Uterus (tissue), 3 donors: ENCODE measurements at regions not wholly inside any gene's neighbourhood (a gene's known extent, or its start where the extent isn't known, plus 50 kb on each side); places are given as distances from the start of the nearest gene placed in this dataset.

Experiments
- DNase-seq, 2 donors: peaks; one replicate each; pipeline ENCODE4 v3.0.0-alpha.2; 2019 to 2020
- H3K27ac ChIP-seq, 2 donors: fragments of 200-600 bp; sonication (generic); 1 replicate in 1 of 2; 2 replicates in 1 of 2; pipeline ENCODE4 v1.5.1; 2016 to 2018
- H3K27me3 ChIP-seq, 2 donors: fragments of 200-600 bp; sonication (generic); one replicate each; pipeline ENCODE4 v1.5.1; 2018 to 2019; ENCODE audit warnings: control low read depth in 1 of 2
- H3K36me3 ChIP-seq, 2 donors: fragments of 200-600 bp; sonication (generic); one replicate each; pipeline ENCODE4 v1.5.1; 2019; ENCODE audit warnings: control low read depth in 1 of 2
- H3K4me1 ChIP-seq, 2 donors: fragments of 200-600 bp; sonication (generic); one replicate each; pipeline ENCODE4 v1.5.1; 2018 to 2019; ENCODE audit warnings: control low read depth in 1 of 2
- H3K4me3 ChIP-seq, 2 donors: fragments of 200-600 bp; sonication (generic); 1 replicate in 1 of 2; 2 replicates in 1 of 2; pipeline ENCODE4 v1.5.1; 2018 to 2019; ENCODE audit warnings: mild to moderate bottlenecking in 1 of 2
- H3K9me3 ChIP-seq, 2 donors: fragments of 200-600 bp; sonication (generic); one replicate each; pipeline ENCODE4 v1.5.1; 2019; ENCODE audit warnings: control low read depth in 1 of 2
- CTCF ChIP-seq, 4 experiments: fragments of 200-600 bp in 2 of 4; fragments of 450-650 bp in 2 of 4; sonication (generic) in 2 of 4; IDR thresholded peaks; one replicate each; pipeline ENCODE4 v1.5.1; 2016 to 2019; ENCODE audit warnings: antibody characterized with exemption in 4 of 4, mild to moderate bottlenecking in 2 of 4, moderate library complexity in 1 of 4
- POLR2A ChIP-seq, 2 donors: fragments of 450-650 bp; IDR thresholded peaks; one replicate each; pipeline ENCODE4 v1.6.1; 2016; ENCODE audit warnings: antibody characterized with exemption in 2 of 2, mild to moderate bottlenecking in 1 of 2, moderate library complexity in 1 of 2
- intact Hi-C: fragments of 100-400 bp; cut with DNase I; formaldehyde crosslinking; loops from one replicate; pipeline ENCODE4 v1.15.1; 2023; ENCODE audit warnings: low total_unique reads
- donor health status: DM: yes; HTN: yes; CAD: no.

- H3K27me3 ChIP-seq = no peaks in the 10 kb centered on the region
- H3K27ac ChIP-seq = no peak overlapping the region
- no peaks in the 10 kb centered on the region for H3K9me3 ChIP-seq
- no peak for DNase-seq
- intact Hi-C loops = no loop called here
- H3K4me3 ChIP-seq = no peak overlapping the region
- H3K4me1 ChIP-seq = no peaks in the 10 kb centered on the region
- H3K36me3 ChIP-seq = no peaks in the 10 kb centered on the region
- no peak for TF ChIP-seq POLR2A (IDR thresholded peaks at IDR 0.05)
Measured at GRCh38 chr5:158364367-158364766, 505.4 kb upstream of the CLINT1 start.

GRCh38 chr5:158354958-158355357, 496.0 kb upstream of the CLINT1 start:
- Histone ChIP-seq H3K27ac (no peak overlapping the region), H3K4me3 (no peak overlapping the region), H3K27me3 (no peaks in the 10 kb centered on the region), H3K4me1 (no peaks in the 10 kb centered on the region), H3K9me3 (no peaks in the 10 kb centered on the region), H3K36me3 (no peaks in the 10 kb centered on the region)
- intact Hi-C loops = no loop called here
- TF ChIP-seq CTCF (IDR thresholded peaks at IDR 0.05) (no peak), POLR2A (IDR thresholded peaks at IDR 0.05) (no peak)
- no peak for DNase-seq

GRCh38 chr5:158351485-158352125, 492.7 kb upstream of the CLINT1 start:
- no peak for DNase-seq
- intact Hi-C loops = no loop called here
- no peaks in the 10 kb centered on the region for H3K27me3 ChIP-seq
- H3K4me3 ChIP-seq = no peak overlapping the region
- H3K36me3 ChIP-seq = no peaks in the 10 kb centered on the region
- no peak for TF ChIP-seq POLR2A (IDR thresholded peaks at IDR 0.05)
- no peak for TF ChIP-seq CTCF (IDR thresholded peaks at IDR 0.05)
- no peaks in the 10 kb centered on the region for H3K4me1 ChIP-seq
- H3K9me3 ChIP-seq = no peaks in the 10 kb centered on the region
- H3K27ac ChIP-seq = no peak overlapping the region

- Histone ChIP-seq H3K4me1 (no peaks in the 10 kb centered on the region), H3K36me3 (no peaks in the 10 kb centered on the region), H3K4me3 (no peak overlapping the region), H3K27me3 (no peaks in the 10 kb centered on the region), H3K9me3 (no peaks in the 10 kb centered on the region), H3K27ac (peak overlapping the region; percentile 56 to 58)
- intact Hi-C loops = no loop called here
- TF ChIP-seq CTCF (IDR thresholded peaks at IDR 0.05) = no peak
- DNase-seq = no peak
Measured at GRCh38 chr5:158349987-158350386, 491.0 kb upstream of the CLINT1 start.

GRCh38 chr5:158344376-158344775, 485.4 kb upstream of the CLINT1 start:
- intact Hi-C loops = no loop called here
- no peaks in the 10 kb centered on the region for H3K36me3 ChIP-seq
- TF ChIP-seq CTCF (IDR thresholded peaks at IDR 0.05) = no peak
- no peak for TF ChIP-seq POLR2A (IDR thresholded peaks at IDR 0.05)

GRCh38 chr5:158340608-158341007, 481.7 kb upstream of the CLINT1 start:
- Histone ChIP-seq H3K9me3 (no peaks in the 10 kb centered on the region), H3K4me3 (no peak overlapping the region), H3K4me1 (no peaks in the 10 kb centered on the region), H3K27ac (no peak overlapping the region), H3K36me3 (no peaks in the 10 kb centered on the region), H3K27me3 (no peaks in the 10 kb centered on the region)
- intact Hi-C loops = no loop called here
- TF ChIP-seq POLR2A (IDR thresholded peaks at IDR 0.05) (no peak), CTCF (IDR thresholded peaks at IDR 0.05) (no peak)
- no peak for DNase-seq

More at GRCh38 chr5:158344376-158344775, 485.4 kb upstream of the CLINT1 start:
- no peaks in the 10 kb centered on the region for H3K4me1 ChIP-seq
- no peak overlapping the region for H3K27ac ChIP-seq
- DNase-seq = no peak
- H3K9me3 ChIP-seq = no peaks in the 10 kb centered on the region
- no peaks in the 10 kb centered on the region for H3K27me3 ChIP-seq
- no peak overlapping the region for H3K4me3 ChIP-seq
